Neural cell (in vitro differentiated cells): ENCODE measurements at regions not wholly inside any gene's neighbourhood (a gene's known extent, or its start where the extent isn't known, plus 50 kb on each side); places are given as distances from the start of the nearest gene placed in this dataset.
"Not testable (repeated sequence)": the region's sequence is repeated elsewhere in the genome, so short reads cannot be mapped to it uniquely, and the experiment has no call there.

Experiments
- H2AFZ ChIP-seq: fragments of 200-600, 300-800 bp; sonication (generic), shearing (Covaris generic); 2 replicates; pipeline ENCODE4 v1.6.0; 2014; ENCODE audit warnings: low read depth, mild to moderate bottlenecking, antibody characterized with exemption, low read length, moderate library complexity
- H3F3A ChIP-seq: fragments of 200-600 bp; shearing (Covaris generic); 2 replicates; pipeline ENCODE4 v1.6.1; 2016; ENCODE audit warnings: mild to moderate bottlenecking, moderate library complexity, mixed read lengths, antibody characterized with exemption, low read length; ENCODE audit not compliant: insufficient read depth, poor library complexity, severe bottlenecking
- H3K27ac ChIP-seq: fragments of 200-600, 300-800 bp; sonication (generic), shearing (Covaris generic); 2 replicates; pipeline ENCODE4 v1.5.1; 2014; ENCODE audit warnings: mild to moderate bottlenecking, low read length, moderate library complexity
- H3K27me3 ChIP-seq: fragments of 300-800, 200-600 bp; sonication (generic), shearing (Covaris generic); 2 replicates; pipeline ENCODE4 v1.6.0; 2014; ENCODE audit warnings: mild to moderate bottlenecking, low read depth, low read length, moderate library complexity; ENCODE audit not compliant: insufficient read depth
- H3K36me3 ChIP-seq: fragments of 300-800, 200-600 bp; sonication (generic), shearing (Covaris generic); 2 replicates; pipeline ENCODE4 v1.5.1; 2014; ENCODE audit warnings: mild to moderate bottlenecking, antibody characterized with exemption, low read length, moderate library complexity; ENCODE audit not compliant: insufficient read depth
- H3K4me2 ChIP-seq: fragments of 300-800, 200-600 bp; sonication (generic), shearing (Covaris generic); 2 replicates; pipeline ENCODE4 v1.6.0; 2014; ENCODE audit warnings: mild to moderate bottlenecking, low read length
- H3K4me3 ChIP-seq: fragments of 300-800, 200-600 bp; sonication (generic), shearing (Covaris generic); 2 replicates; pipeline ENCODE4 v1.5.1; 2014; ENCODE audit warnings: mild to moderate bottlenecking, low read length, moderate library complexity
- H3K79me2 ChIP-seq: fragments of 200-600 bp; shearing (Covaris generic); replicated peaks from 2 replicates; pipeline ENCODE4 v1.6.0; 2014; ENCODE audit warnings: mild to moderate bottlenecking, low read length, moderate library complexity; ENCODE audit not compliant: insufficient read depth
- H3K9ac ChIP-seq: fragments of 300-800, 200-600 bp; sonication (generic), shearing (Covaris generic); 2 replicates; pipeline ENCODE4 v1.6.1; 2016; ENCODE audit warnings: mild to moderate bottlenecking, low read length, mixed read lengths
- H3K9me2 ChIP-seq: fragments of 200-600 bp; shearing (Covaris generic); 2 replicates; pipeline ENCODE4 v1.6.1; 2016; ENCODE audit warnings: mild to moderate bottlenecking, low read length, mixed read lengths; ENCODE audit not compliant: insufficient read depth
- H3K9me3 ChIP-seq: fragments of 200-600, 300-800 bp; sonication (generic), shearing (Covaris generic); 2 replicates; pipeline ENCODE4 v1.6.1; 2016; ENCODE audit warnings: mild to moderate bottlenecking, mixed run types, low read length, moderate library complexity, mixed read lengths
- H4K20me1 ChIP-seq: fragments of 200-600 bp; shearing (Covaris generic); 2 replicates; pipeline ENCODE4 v1.6.1; 2016; ENCODE audit warnings: mild to moderate bottlenecking, mixed run types; ENCODE audit not compliant: insufficient read depth
- EP300 ChIP-seq: fragments of 450-650 bp; conservative IDR thresholded peaks from 2 replicates; pipeline ENCODE4 v1.6.1; 2014; ENCODE audit warnings: antibody characterized with exemption, mild to moderate bottlenecking, moderate library complexity; ENCODE audit not compliant: poor library complexity, severe bottlenecking
- EZH2 ChIP-seq: fragments of 200-600, 300-800 bp; shearing (Covaris generic), sonication (generic); IDR thresholded peaks from 2 replicates; pipeline ENCODE4 v1.6.1; 2014; ENCODE audit warnings: antibody characterized with exemption, low read length, borderline replicate concordance, mild to moderate bottlenecking; ENCODE audit not compliant: insufficient read depth, poor library complexity, severe bottlenecking
- MXI1 ChIP-seq: fragments of 450-650 bp; conservative IDR thresholded peaks from 2 replicates; pipeline ENCODE4 v1.6.1; 2014; ENCODE audit warnings: antibody characterized with exemption, mild to moderate bottlenecking; ENCODE audit not compliant: poor library complexity, severe bottlenecking
- POLR2AphosphoS5 ChIP-seq: IDR thresholded peaks from 2 replicates; pipeline ENCODE4 v1.6.1; 2012
- RAD21 ChIP-seq: fragments of 450-650 bp; conservative IDR thresholded peaks from 2 replicates; pipeline ENCODE4 v1.6.1; 2014; ENCODE audit warnings: antibody characterized with exemption, mild to moderate bottlenecking, moderate library complexity
- SMC3 ChIP-seq: fragments of 450-650 bp; conservative IDR thresholded peaks from 2 replicates; pipeline ENCODE4 v1.6.1; 2014; ENCODE audit warnings: antibody characterized with exemption, mild to moderate bottlenecking, moderate library complexity; ENCODE audit not compliant: poor library complexity
- TAF1 ChIP-seq: IDR thresholded peaks from 2 replicates; pipeline ENCODE4 v1.6.1; 2012; ENCODE audit warnings: low read depth
- TF ChIP-seq, protein P1 (sequence below): fragments of 450-650 bp; IDR thresholded peaks from 2 replicates; pipeline ENCODE4 v1.5.1; 2014; ENCODE audit warnings: antibody characterized with exemption, mild to moderate bottlenecking, moderate library complexity; ENCODE audit not compliant: poor library complexity, severe bottlenecking
- TF ChIP-seq, protein P2 (sequence below): IDR thresholded peaks from 2 replicates; pipeline ENCODE4 v1.6.1; 2012; ENCODE audit warnings: borderline replicate concordance

DNA sequence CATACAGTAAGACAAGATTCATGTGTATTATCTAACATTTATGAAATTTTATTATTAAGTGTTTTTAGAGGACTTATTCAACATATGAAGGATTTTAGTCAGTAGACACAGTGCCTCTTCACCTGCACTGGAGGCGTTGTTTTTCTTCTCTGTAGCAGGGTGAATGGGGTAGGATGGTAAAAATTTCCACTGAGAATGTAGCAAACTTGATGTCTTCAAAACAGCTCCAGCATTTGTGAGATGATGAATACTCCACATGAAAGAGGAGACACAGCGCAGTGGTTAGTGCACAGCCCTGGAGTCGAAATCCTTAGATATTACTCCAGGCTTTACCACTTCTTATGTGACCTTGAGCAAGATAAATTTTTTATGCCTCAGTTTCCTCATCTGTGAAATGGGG lies 110.5 kb upstream of the AHI1 start:
- Histone ChIP-seq H3K4me2 (no peak overlapping the region), H3K4me3 (no peak overlapping the region), H3K27ac (no peak overlapping the region), H3K9ac (no peak overlapping the region), H3F3A (no peaks in the 10 kb centered on the region), H4K20me1 (no peaks in the 10 kb centered on the region), H3K9me3 (no peaks in the 10 kb centered on the region), H3K36me3 (no peaks in the 10 kb centered on the region), H3K9me2 (no peaks in the 10 kb centered on the region), H3K79me2 (no peaks in the 10 kb centered on the region), H3K27me3 (no peaks in the 10 kb centered on the region), H2AFZ (no peak overlapping the region)
- no peak for TF ChIP-seq MXI1

DNA sequence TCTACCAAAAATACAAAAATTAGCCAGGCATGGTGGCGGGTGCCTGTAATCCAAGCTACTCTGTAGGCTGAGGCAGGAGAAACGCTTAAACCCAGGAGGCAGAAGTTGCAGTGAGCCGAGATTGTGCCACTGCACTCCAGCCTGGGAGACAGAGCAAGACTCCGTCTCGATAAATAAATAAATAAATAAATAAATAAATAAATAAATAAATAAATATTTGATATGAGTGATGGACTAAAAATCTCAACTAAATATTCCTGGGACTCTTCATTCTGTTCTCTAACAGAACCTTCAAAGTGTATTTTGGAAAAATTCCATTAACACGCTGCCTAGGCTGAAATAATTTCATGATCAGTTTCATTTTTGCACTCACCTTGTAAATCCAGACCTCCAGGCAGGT lies 112.7 kb upstream of the AHI1 start:
- not testable (repeated sequence) for H3K4me2 ChIP-seq, H3F3A ChIP-seq, H3K27me3 ChIP-seq, H3K9ac ChIP-seq, H2AFZ ChIP-seq, H3K27ac ChIP-seq, H3K79me2 ChIP-seq, H3K4me3 ChIP-seq, H3K9me2 ChIP-seq, H4K20me1 ChIP-seq, H3K36me3 ChIP-seq, H3K9me3 ChIP-seq

DNA sequence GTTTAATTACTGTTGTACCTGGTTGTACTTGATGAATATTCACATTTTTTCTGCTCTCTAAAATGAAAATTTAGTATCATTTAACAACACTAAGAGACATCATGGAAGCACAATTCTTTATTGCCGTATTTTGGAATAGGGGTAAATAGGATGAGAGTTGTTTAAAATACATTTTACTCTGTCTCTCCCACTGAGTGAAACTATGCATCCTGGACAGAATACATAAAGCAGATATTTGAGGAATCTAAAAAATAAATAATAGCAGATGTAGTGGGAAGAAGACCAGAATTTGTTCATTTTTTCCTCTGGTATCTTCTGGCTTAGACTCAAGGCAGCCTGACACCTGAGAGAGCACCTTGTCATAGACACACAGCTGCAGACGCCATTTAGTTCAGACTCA lies 119.1 kb upstream of the AHI1 start:
- H3K9ac ChIP-seq: no peak overlapping the region
- TF ChIP-seq RAD21: no peak
- TF ChIP-seq MXI1: no peak
- TF ChIP-seq, protein P1, sequence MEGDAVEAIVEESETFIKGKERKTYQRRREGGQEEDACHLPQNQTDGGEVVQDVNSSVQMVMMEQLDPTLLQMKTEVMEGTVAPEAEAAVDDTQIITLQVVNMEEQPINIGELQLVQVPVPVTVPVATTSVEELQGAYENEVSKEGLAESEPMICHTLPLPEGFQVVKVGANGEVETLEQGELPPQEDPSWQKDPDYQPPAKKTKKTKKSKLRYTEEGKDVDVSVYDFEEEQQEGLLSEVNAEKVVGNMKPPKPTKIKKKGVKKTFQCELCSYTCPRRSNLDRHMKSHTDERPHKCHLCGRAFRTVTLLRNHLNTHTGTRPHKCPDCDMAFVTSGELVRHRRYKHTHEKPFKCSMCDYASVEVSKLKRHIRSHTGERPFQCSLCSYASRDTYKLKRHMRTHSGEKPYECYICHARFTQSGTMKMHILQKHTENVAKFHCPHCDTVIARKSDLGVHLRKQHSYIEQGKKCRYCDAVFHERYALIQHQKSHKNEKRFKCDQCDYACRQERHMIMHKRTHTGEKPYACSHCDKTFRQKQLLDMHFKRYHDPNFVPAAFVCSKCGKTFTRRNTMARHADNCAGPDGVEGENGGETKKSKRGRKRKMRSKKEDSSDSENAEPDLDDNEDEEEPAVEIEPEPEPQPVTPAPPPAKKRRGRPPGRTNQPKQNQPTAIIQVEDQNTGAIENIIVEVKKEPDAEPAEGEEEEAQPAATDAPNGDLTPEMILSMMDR: no peak
- no peak for TF ChIP-seq EZH2
- TF ChIP-seq SMC3: no peak
- TF ChIP-seq POLR2AphosphoS5: no peak
- TF ChIP-seq EP300: no peak
- TF ChIP-seq, protein P2, sequence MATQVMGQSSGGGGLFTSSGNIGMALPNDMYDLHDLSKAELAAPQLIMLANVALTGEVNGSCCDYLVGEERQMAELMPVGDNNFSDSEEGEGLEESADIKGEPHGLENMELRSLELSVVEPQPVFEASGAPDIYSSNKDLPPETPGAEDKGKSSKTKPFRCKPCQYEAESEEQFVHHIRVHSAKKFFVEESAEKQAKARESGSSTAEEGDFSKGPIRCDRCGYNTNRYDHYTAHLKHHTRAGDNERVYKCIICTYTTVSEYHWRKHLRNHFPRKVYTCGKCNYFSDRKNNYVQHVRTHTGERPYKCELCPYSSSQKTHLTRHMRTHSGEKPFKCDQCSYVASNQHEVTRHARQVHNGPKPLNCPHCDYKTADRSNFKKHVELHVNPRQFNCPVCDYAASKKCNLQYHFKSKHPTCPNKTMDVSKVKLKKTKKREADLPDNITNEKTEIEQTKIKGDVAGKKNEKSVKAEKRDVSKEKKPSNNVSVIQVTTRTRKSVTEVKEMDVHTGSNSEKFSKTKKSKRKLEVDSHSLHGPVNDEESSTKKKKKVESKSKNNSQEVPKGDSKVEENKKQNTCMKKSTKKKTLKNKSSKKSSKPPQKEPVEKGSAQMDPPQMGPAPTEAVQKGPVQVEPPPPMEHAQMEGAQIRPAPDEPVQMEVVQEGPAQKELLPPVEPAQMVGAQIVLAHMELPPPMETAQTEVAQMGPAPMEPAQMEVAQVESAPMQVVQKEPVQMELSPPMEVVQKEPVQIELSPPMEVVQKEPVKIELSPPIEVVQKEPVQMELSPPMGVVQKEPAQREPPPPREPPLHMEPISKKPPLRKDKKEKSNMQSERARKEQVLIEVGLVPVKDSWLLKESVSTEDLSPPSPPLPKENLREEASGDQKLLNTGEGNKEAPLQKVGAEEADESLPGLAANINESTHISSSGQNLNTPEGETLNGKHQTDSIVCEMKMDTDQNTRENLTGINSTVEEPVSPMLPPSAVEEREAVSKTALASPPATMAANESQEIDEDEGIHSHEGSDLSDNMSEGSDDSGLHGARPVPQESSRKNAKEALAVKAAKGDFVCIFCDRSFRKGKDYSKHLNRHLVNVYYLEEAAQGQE: no peak
- no peak for TF ChIP-seq TAF1
- no peaks in the 10 kb centered on the region for H3K36me3 ChIP-seq
- H3K4me2 ChIP-seq: no peak overlapping the region
- no peaks in the 10 kb centered on the region for H3K9me3 ChIP-seq
- H3K9me2 ChIP-seq: no peaks in the 10 kb centered on the region
- H3K4me3 ChIP-seq: no peak overlapping the region
- H2AFZ ChIP-seq: no peak overlapping the region
- no peaks in the 10 kb centered on the region for H3K79me2 ChIP-seq
- H3K27ac ChIP-seq: no peak overlapping the region
- H4K20me1 ChIP-seq: no peaks in the 10 kb centered on the region
- H3K27me3 ChIP-seq: no peaks in the 10 kb centered on the region
- H3F3A ChIP-seq: no peaks in the 10 kb centered on the region
